ENCODE measurements at regions not wholly inside any gene's neighbourhood (a gene's known extent, or its start where the extent isn't known, plus 50 kb on each side); places are given as distances from the start of the nearest gene placed in this dataset.

GRCh38 chr5:173501271-173501670, 115.2 kb downstream of the BOD1 start:
- no peak for DNase-seq (ENCODE audit: extremely low spot score, unreplicated experiment)
- no peak for TF ChIP-seq CTCF (IDR thresholded peaks at IDR 0.05)
- Mint-ChIP-seq H3K4me3 (ENCODE audit: unreplicated experiment) (no peak overlapping the region), H3K27ac (ENCODE audit: unreplicated experiment) (no peak overlapping the region), H3K27me3 (ENCODE audit: unreplicated experiment) (no peaks in the 10 kb centered on the region), H3K9me3 (ENCODE audit: unreplicated experiment) (no peaks in the 10 kb centered on the region), H3K4me1 (ENCODE audit: unreplicated experiment) (peaks cover 38% of the 10 kb centered on the region), H3K36me3 (ENCODE audit: unreplicated experiment) (peaks cover 1% of the 10 kb centered on the region)

GRCh38 chr5:173500213-173500560, 116.3 kb downstream of the BOD1 start:
- TF ChIP-seq CTCF (IDR thresholded peaks at IDR 0.05) = no peak
- Mint-ChIP-seq H3K27me3 (ENCODE audit: unreplicated experiment) (no peaks in the 10 kb centered on the region), H3K4me1 (ENCODE audit: unreplicated experiment) (peaks cover 48% of the 10 kb centered on the region), H3K36me3 (ENCODE audit: unreplicated experiment) (no peaks in the 10 kb centered on the region), H3K27ac (ENCODE audit: unreplicated experiment) (no peak overlapping the region), H3K9me3 (ENCODE audit: unreplicated experiment) (no peaks in the 10 kb centered on the region), H3K4me3 (ENCODE audit: unreplicated experiment) (no peak overlapping the region)
- DNase-seq (ENCODE audit: extremely low spot score, unreplicated experiment) = no peak

- H3K4me1 Mint-ChIP-seq (ENCODE audit: unreplicated experiment) = peaks cover 54% of the 10 kb centered on the region
- no peaks in the 10 kb centered on the region for H3K36me3 Mint-ChIP-seq (ENCODE audit: unreplicated experiment)
- TF ChIP-seq CTCF (IDR thresholded peaks at IDR 0.05) = no peak
- no peaks in the 10 kb centered on the region for H3K27me3 Mint-ChIP-seq (ENCODE audit: unreplicated experiment)
- no peak overlapping the region for H3K27ac Mint-ChIP-seq (ENCODE audit: unreplicated experiment)
- no peak for DNase-seq (ENCODE audit: extremely low spot score, unreplicated experiment)
- no peak overlapping the region for H3K4me3 Mint-ChIP-seq (ENCODE audit: unreplicated experiment)
- H3K9me3 Mint-ChIP-seq (ENCODE audit: unreplicated experiment) = no peaks in the 10 kb centered on the region
These were observed 116.8 kb downstream of the BOD1 start for GRCh38 chr5:173499471-173500212.

GRCh38 chr5:173498739-173499470, 117.5 kb downstream of the BOD1 start:
- Mint-ChIP-seq H3K4me3 (ENCODE audit: unreplicated experiment) (peak overlapping the region; percentile 53), H3K27ac (ENCODE audit: unreplicated experiment) (peak overlapping the region; percentile 93), H3K9me3 (ENCODE audit: unreplicated experiment) (no peaks in the 10 kb centered on the region), H3K36me3 (ENCODE audit: unreplicated experiment) (no peaks in the 10 kb centered on the region), H3K27me3 (ENCODE audit: unreplicated experiment) (no peaks in the 10 kb centered on the region), H3K4me1 (ENCODE audit: unreplicated experiment) (peaks cover 60% of the 10 kb centered on the region)
- TF ChIP-seq CTCF (IDR thresholded peaks at IDR 0.05) = no peak
- DNase-seq (ENCODE audit: extremely low spot score, unreplicated experiment) = peak; percentile 76

- DNase-seq (ENCODE audit: extremely low spot score, unreplicated experiment) = peak; percentile 76
- no peaks in the 10 kb centered on the region for H3K27me3 Mint-ChIP-seq (ENCODE audit: unreplicated experiment)
- H3K27ac Mint-ChIP-seq (ENCODE audit: unreplicated experiment) = peak overlapping the region; percentile 93
- peak overlapping the region; percentile 53 for H3K4me3 Mint-ChIP-seq (ENCODE audit: unreplicated experiment)
- H3K9me3 Mint-ChIP-seq (ENCODE audit: unreplicated experiment) = no peaks in the 10 kb centered on the region
- peaks cover 60% of the 10 kb centered on the region for H3K4me1 Mint-ChIP-seq (ENCODE audit: unreplicated experiment)
- no peak for TF ChIP-seq CTCF (IDR thresholded peaks at IDR 0.05)
- no peaks in the 10 kb centered on the region for H3K36me3 Mint-ChIP-seq (ENCODE audit: unreplicated experiment)
These were observed 118.2 kb downstream of the BOD1 start for GRCh38 chr5:173498286-173498685.
